ENCODE measurements at regions not wholly inside any gene's neighbourhood (a gene's known extent, or its start where the extent isn't known, plus 50 kb on each side); places are given as distances from the start of the nearest gene placed in this dataset.

DNA sequence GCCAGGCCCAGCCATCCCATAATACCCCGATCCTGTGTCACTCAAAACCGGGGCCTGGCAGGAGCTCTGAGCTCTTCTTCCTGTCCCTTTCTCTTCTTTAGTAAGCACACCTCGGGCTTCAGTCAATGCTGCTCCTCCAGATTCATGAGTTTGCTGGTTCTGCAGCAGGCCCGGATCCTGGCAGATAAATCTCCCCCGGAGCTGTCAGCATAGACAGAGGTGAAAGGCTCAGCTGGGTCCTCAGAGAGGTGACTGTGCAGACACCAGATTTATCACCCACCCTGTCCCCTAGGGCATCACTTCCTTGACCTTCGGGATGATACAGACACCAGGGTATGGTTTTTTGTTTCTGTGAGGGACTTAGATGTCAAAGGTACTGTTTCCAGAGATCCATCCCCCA is 242.5 kb upstream of the N4BP1 start:
- POLR2A ChIA-PET = no interaction called here
- DNase-seq = no peak
- Mint-ChIP-seq H3K4me3 (no peak overlapping the region), H3K36me3 (no peaks in the 10 kb centered on the region), H3K27me3 (peaks cover 0 to 6% of the 10 kb centered on the region in 2 donors), H3K27ac (no peak overlapping the region), H3K9me3 (peaks cover 0 to 3% (median 0%) of the 10 kb centered on the region in 5 donors), H3K4me1 (no peaks in the 10 kb centered on the region)
- no peaks in the 10 kb centered on the region for H3K4me1 ChIP-seq (ENCODE audit: insufficient read depth, low read length)
- H3K27me3 ChIP-seq (ENCODE audit: insufficient read depth, low read length, poor library complexity, severe bottlenecking) = no peaks in the 10 kb centered on the region
- no peak overlapping the region for H3K4me3 ChIP-seq (ENCODE audit: low read length)
- H3K36me3 ChIP-seq (ENCODE audit: insufficient read depth, low read length) = no peaks in the 10 kb centered on the region
- H3K9me3 ChIP-seq (ENCODE audit: low read length) = no peaks in the 10 kb centered on the region
- CTCF ChIA-PET = no interaction called here
- no peak overlapping the region for H3K27ac ChIP-seq (ENCODE audit: low read depth, low read length)

DNA sequence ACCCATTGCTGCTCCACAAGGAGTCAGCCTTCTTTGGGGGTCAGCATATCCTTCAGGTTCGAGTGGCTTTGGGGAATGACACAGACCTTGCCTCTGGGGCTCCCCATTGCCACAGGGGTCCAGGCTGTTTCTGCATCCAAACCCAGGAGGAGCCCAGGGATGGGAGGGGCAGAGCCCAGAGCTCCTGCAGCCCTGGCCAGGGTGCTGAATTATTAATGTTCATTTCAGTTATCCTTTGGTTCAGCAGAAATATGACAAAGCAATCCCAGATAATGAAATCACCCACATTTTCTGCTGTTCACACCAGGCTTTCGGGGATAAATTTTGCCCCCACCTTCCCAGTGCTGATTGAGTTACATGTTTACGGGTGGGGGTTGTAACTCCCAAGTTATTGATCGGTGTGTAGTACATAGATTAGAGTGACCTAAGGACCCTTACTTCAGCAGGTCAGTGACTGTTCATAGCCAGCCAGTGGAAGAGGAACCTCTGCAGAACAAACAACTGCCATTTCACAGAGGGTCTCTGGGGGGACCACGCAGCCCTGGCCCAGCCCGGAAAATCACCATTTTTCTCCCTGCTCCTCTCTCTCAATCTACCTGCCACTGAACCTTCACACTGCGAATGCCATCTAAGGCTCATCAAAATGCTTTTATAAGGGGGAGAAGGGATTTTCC is 240.3 kb upstream of the N4BP1 start:
- H3K9me3 ChIP-seq (ENCODE audit: low read length) = no peaks in the 10 kb centered on the region
- H3K27me3 Mint-ChIP-seq = peaks cover 0 to 3% of the 10 kb centered on the region in 2 donors
- ChIA-PET CTCF (no interaction called here), POLR2A (no interaction called here)
- no peak overlapping the region for H3K27ac ChIP-seq (ENCODE audit: low read depth, low read length)
- no peak overlapping the region for H3K27ac Mint-ChIP-seq
- H3K4me3 ChIP-seq (ENCODE audit: low read length) = no peak overlapping the region
- no peaks in the 10 kb centered on the region for H3K27me3 ChIP-seq (ENCODE audit: insufficient read depth, low read length, poor library complexity, severe bottlenecking)
- no peak for DNase-seq
- H3K36me3 Mint-ChIP-seq = no peaks in the 10 kb centered on the region
- H3K4me1 ChIP-seq (ENCODE audit: insufficient read depth, low read length) = no peaks in the 10 kb centered on the region
- H3K36me3 ChIP-seq (ENCODE audit: insufficient read depth, low read length) = no peaks in the 10 kb centered on the region
- H3K4me1 Mint-ChIP-seq = no peaks in the 10 kb centered on the region
- H3K4me3 Mint-ChIP-seq = no peak overlapping the region
- peaks cover 0 to 3% (median 0%) of the 10 kb centered on the region in 5 donors for H3K9me3 Mint-ChIP-seq

DNA sequence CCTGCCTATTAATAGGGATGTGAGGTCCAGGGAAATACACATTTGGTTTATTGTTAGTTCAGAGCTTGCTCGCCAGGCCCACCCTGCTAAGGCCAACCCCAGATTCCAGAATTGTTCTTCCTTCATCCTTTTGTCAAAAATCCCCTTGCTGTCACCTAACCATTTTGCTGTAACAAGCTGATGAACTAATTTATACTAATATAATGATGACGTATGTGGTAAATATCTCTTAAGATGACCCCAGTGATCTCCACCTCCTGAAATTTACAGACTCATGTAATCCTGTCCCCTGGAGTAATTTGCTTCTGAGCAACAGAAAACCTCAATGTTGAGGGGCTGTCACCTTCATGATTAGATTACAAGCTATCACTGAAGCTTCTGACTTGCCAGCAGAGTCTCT is 236.3 kb upstream of the N4BP1 start:
- DNase-seq = no peak
- H3K4me3 Mint-ChIP-seq = no peak overlapping the region
- no peak overlapping the region for H3K4me3 ChIP-seq (ENCODE audit: low read length)
- H3K36me3 ChIP-seq (ENCODE audit: insufficient read depth, low read length) = no peaks in the 10 kb centered on the region
- ChIA-PET POLR2A (no interaction called here), CTCF (no interaction called here)
- no peaks in the 10 kb centered on the region for H3K4me1 Mint-ChIP-seq
- no peaks in the 10 kb centered on the region for H3K9me3 ChIP-seq (ENCODE audit: low read length)
- H3K27me3 ChIP-seq (ENCODE audit: insufficient read depth, low read length, poor library complexity, severe bottlenecking) = no peaks in the 10 kb centered on the region
- no peak overlapping the region for H3K27ac Mint-ChIP-seq
- H3K27ac ChIP-seq (ENCODE audit: low read depth, low read length) = no peak overlapping the region
- H3K36me3 Mint-ChIP-seq = no peaks in the 10 kb centered on the region
- peaks cover 0 to 3% (median 0%) of the 10 kb centered on the region in 5 donors for H3K9me3 Mint-ChIP-seq
- H3K27me3 Mint-ChIP-seq = no peaks in the 10 kb centered on the region
- H3K4me1 ChIP-seq (ENCODE audit: insufficient read depth, low read length) = no peaks in the 10 kb centered on the region

DNA sequence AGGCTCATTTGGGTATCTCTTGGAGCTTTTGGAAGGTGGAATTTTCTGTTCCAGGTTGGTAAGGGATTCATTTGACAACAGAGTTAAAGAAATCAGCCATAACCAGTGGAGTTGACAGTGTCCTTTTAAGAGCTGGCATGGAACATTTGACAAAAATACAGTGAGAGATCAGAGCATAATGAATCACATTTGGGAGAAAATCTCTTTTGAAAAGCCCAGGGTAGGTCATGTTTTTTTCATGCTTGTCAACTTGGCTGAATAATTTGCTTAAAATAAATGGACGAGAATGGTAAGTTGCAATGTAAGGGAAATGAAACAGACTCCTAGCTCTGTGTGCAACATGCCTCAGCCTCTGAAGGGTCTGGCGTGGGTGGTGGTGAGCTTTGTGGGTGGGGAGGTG is 235.3 kb upstream of the N4BP1 start:
- ChIA-PET POLR2A (no interaction called here), CTCF (no interaction called here)
- Histone ChIP-seq H3K27me3 (ENCODE audit: insufficient read depth, low read length, poor library complexity, severe bottlenecking) (no peaks in the 10 kb centered on the region), H3K4me3 (ENCODE audit: low read length) (no peak overlapping the region), H3K4me1 (ENCODE audit: insufficient read depth, low read length) (no peaks in the 10 kb centered on the region), H3K27ac (ENCODE audit: low read depth, low read length) (no peak overlapping the region), H3K36me3 (ENCODE audit: insufficient read depth, low read length) (no peaks in the 10 kb centered on the region), H3K9me3 (ENCODE audit: low read length) (no peaks in the 10 kb centered on the region)
- H3K27ac Mint-ChIP-seq = no peak overlapping the region
- no peak overlapping the region for H3K4me3 Mint-ChIP-seq
- no peaks in the 10 kb centered on the region for H3K36me3 Mint-ChIP-seq
- no peak for DNase-seq
- H3K27me3 Mint-ChIP-seq = no peaks in the 10 kb centered on the region
- H3K4me1 Mint-ChIP-seq = no peaks in the 10 kb centered on the region
- peaks cover 0 to 3% (median 0%) of the 10 kb centered on the region in 5 donors for H3K9me3 Mint-ChIP-seq

DNA sequence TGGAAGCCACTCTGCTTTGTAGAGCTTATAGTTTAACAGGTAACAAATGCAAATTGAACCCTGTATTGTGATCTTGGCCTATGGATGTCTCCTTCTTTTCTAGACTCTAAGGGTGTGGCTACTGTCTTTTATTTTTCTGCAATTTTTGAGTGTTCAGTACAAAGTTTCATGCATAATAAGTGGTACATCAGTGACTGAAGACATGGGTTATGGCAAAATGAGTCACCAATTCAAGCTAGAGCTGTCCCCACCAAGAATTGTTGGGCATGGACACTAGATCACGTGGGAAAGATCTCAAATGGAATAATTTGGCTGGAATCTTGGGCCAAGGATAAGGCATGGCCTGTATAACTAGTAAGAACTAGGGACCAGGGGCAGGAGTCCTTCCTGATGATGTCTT is 228.4 kb upstream of the N4BP1 start:
- no peak overlapping the region for H3K27ac Mint-ChIP-seq
- no peak overlapping the region for H3K4me3 ChIP-seq (ENCODE audit: low read length)
- H3K27me3 Mint-ChIP-seq = no peaks in the 10 kb centered on the region
- no peaks in the 10 kb centered on the region for H3K9me3 ChIP-seq (ENCODE audit: low read length)
- no peaks in the 10 kb centered on the region for H3K36me3 Mint-ChIP-seq
- H3K4me1 ChIP-seq (ENCODE audit: insufficient read depth, low read length) = no peaks in the 10 kb centered on the region
- DNase-seq = no peak
- no peaks in the 10 kb centered on the region for H3K4me1 Mint-ChIP-seq
- H3K27ac ChIP-seq (ENCODE audit: low read depth, low read length) = no peak overlapping the region
- peaks cover 0 to 4% (median 0%) of the 10 kb centered on the region in 5 donors for H3K9me3 Mint-ChIP-seq
- CTCF ChIA-PET = no interaction called here
- no peaks in the 10 kb centered on the region for H3K36me3 ChIP-seq (ENCODE audit: insufficient read depth, low read length)
- no peaks in the 10 kb centered on the region for H3K27me3 ChIP-seq (ENCODE audit: insufficient read depth, low read length, poor library complexity, severe bottlenecking)
- POLR2A ChIA-PET = no interaction called here
- H3K4me3 Mint-ChIP-seq = no peak overlapping the region

DNA sequence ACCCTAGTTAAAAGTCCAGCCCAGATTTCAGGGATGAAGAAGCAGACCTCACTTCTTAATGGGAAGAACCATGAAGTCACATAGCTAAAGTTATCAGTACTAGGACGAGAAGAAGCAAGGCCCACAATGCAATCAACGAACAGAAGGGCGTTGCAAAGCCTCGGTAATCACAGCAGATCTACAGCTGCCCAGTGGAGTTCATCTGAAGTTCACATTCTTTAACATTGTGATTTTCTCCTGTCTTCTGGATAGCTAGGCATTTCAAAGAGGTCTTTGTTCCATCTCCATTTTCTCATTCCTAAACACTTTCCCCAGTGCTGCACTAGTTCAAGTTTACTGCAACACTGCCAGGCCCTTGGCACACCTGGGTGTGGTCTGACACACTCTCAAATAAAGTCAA is 226.7 kb upstream of the N4BP1 start:
- Mint-ChIP-seq H3K27me3 (no peaks in the 10 kb centered on the region), H3K4me3 (no peak overlapping the region), H3K27ac (no peak overlapping the region), H3K9me3 (peaks cover 0 to 5% (median 0%) of the 10 kb centered on the region in 5 donors), H3K36me3 (no peaks in the 10 kb centered on the region), H3K4me1 (no peaks in the 10 kb centered on the region)
- no peaks in the 10 kb centered on the region for H3K36me3 ChIP-seq (ENCODE audit: insufficient read depth, low read length)
- H3K27ac ChIP-seq (ENCODE audit: low read depth, low read length) = no peak overlapping the region
- no peak overlapping the region for H3K4me3 ChIP-seq (ENCODE audit: low read length)
- H3K27me3 ChIP-seq (ENCODE audit: insufficient read depth, low read length, poor library complexity, severe bottlenecking) = no peaks in the 10 kb centered on the region
- H3K9me3 ChIP-seq (ENCODE audit: low read length) = no peaks in the 10 kb centered on the region
- CTCF ChIA-PET = no interaction called here
- POLR2A ChIA-PET = no interaction called here
- DNase-seq = no peak
- no peaks in the 10 kb centered on the region for H3K4me1 ChIP-seq (ENCODE audit: insufficient read depth, low read length)

DNA sequence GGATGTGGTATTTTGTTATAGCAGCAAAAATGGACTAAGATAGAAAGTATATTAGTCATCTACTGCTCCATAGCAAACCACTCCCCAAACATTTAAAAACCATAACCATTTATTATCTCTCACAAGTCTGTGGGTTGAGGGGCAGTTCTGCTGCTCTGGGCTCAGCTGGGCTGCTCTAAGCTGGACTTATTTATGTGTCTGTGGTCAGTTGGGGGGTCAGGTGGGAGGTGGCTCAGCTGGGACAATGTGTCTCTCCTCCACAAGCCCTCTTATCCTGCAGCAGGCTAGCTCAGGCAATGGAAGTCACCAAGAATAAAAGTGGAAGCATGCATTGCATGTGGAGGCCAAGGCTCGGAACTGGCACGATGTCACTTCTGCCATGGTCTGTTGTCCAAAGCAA is 226.1 kb upstream of the N4BP1 start:
- H3K9me3 Mint-ChIP-seq = peaks cover 0 to 5% (median 3%) of the 10 kb centered on the region in 5 donors
- POLR2A ChIA-PET = no interaction called here

DNA sequence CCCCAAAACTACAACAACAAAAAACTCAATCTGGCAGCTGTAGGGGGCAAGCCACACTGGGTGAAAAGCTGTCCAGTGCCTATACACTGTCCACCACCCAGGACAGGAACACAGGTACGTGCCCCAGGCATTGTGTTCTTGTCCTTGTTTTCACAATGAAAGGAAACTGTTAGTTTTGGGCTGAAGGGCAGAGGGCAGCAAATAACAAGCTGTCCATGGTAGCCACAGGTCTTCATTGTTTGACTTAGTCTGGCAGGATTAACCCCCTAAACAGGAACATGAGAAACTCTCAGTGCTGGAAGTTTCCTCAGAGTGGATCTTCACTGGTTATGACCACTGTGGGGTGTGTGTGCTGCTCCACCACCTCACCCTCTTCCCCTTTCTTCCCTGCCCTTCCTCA is 224.6 kb upstream of the N4BP1 start:
- no peak for DNase-seq
- no peak overlapping the region for H3K4me3 Mint-ChIP-seq
- H3K4me1 Mint-ChIP-seq = no peaks in the 10 kb centered on the region
- H3K27ac ChIP-seq (ENCODE audit: low read depth, low read length) = no peak overlapping the region
- H3K4me1 ChIP-seq (ENCODE audit: insufficient read depth, low read length) = no peaks in the 10 kb centered on the region
- no peaks in the 10 kb centered on the region for H3K27me3 ChIP-seq (ENCODE audit: insufficient read depth, low read length, poor library complexity, severe bottlenecking)
- H3K9me3 Mint-ChIP-seq = peaks cover 0 to 5% (median 4%) of the 10 kb centered on the region in 5 donors
- no peaks in the 10 kb centered on the region for H3K27me3 Mint-ChIP-seq
- no peaks in the 10 kb centered on the region for H3K36me3 Mint-ChIP-seq
- no peaks in the 10 kb centered on the region for H3K36me3 ChIP-seq (ENCODE audit: insufficient read depth, low read length)
- no peak overlapping the region for H3K4me3 ChIP-seq (ENCODE audit: low read length)
- ChIA-PET POLR2A (no interaction called here), CTCF (no interaction called here)
- no peak overlapping the region for H3K27ac Mint-ChIP-seq
- H3K9me3 ChIP-seq (ENCODE audit: low read length) = no peaks in the 10 kb centered on the region

More for the DNA sequence above, 226.1 kb upstream of the N4BP1 start:
- no peak for DNase-seq
- Histone ChIP-seq H3K4me1 (ENCODE audit: insufficient read depth, low read length) (no peaks in the 10 kb centered on the region), H3K27me3 (ENCODE audit: insufficient read depth, low read length, poor library complexity, severe bottlenecking) (no peaks in the 10 kb centered on the region), H3K36me3 (ENCODE audit: insufficient read depth, low read length) (no peaks in the 10 kb centered on the region), H3K27ac (ENCODE audit: low read depth, low read length) (no peak overlapping the region), H3K4me3 (ENCODE audit: low read length) (no peak overlapping the region), H3K9me3 (ENCODE audit: low read length) (no peaks in the 10 kb centered on the region)
- no peak overlapping the region for H3K27ac Mint-ChIP-seq
- H3K4me3 Mint-ChIP-seq = no peak overlapping the region
- CTCF ChIA-PET = no interaction called here
- H3K36me3 Mint-ChIP-seq = no peaks in the 10 kb centered on the region
- no peaks in the 10 kb centered on the region for H3K4me1 Mint-ChIP-seq
- no peaks in the 10 kb centered on the region for H3K27me3 Mint-ChIP-seq

DNA sequence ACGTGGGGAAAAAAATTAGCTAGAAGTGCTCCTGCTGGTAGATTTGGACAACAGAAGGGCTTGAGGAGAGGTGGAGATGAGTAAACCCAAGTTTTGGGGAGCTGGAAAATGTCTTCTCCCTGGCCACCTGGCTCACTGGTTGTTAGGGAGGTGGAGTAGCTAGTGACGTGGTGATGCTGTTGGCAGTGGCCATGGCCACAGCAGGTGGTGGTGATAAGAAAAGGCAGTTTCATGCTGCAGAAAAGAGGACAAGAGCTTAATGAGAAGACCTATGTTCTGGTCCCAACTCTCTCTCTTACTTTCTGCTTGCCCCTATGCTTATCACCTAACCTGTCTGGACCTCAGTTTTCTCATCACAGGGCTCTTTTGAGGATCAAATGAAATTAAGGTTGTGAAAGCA is 223.5 kb upstream of the N4BP1 start:
- Mint-ChIP-seq H3K27ac (no peak overlapping the region), H3K4me1 (no peaks in the 10 kb centered on the region), H3K36me3 (no peaks in the 10 kb centered on the region), H3K27me3 (no peaks in the 10 kb centered on the region), H3K4me3 (no peak overlapping the region), H3K9me3 (peaks cover 0 to 7% (median 4%) of the 10 kb centered on the region in 5 donors)
- no peak overlapping the region for H3K4me3 ChIP-seq (ENCODE audit: low read length)
- no peaks in the 10 kb centered on the region for H3K9me3 ChIP-seq (ENCODE audit: low read length)
- ChIA-PET POLR2A (no interaction called here), CTCF (no interaction called here)
- no peaks in the 10 kb centered on the region for H3K27me3 ChIP-seq (ENCODE audit: insufficient read depth, low read length, poor library complexity, severe bottlenecking)
- H3K36me3 ChIP-seq (ENCODE audit: insufficient read depth, low read length) = no peaks in the 10 kb centered on the region
- DNase-seq = no peak
- H3K27ac ChIP-seq (ENCODE audit: low read depth, low read length) = no peak overlapping the region
- H3K4me1 ChIP-seq (ENCODE audit: insufficient read depth, low read length) = no peaks in the 10 kb centered on the region

Measured in CD8-positive, alpha-beta memory T cell (primary cell).